Frontal cortex (tissue), 3 donors: ENCODE measurements at regions not wholly inside any gene's neighbourhood (a gene's known extent, or its start where the extent isn't known, plus 50 kb on each side); places are given as distances from the start of the nearest gene placed in this dataset.

Experiments used
- DNase-seq, 2 donors: peaks; one replicate each; pipeline ENCODE4 v3.0.0; 2012; ENCODE audit warnings: low spot score in 2 of 2
- FAIRE-seq: peaks from 2 replicates; lab custom pipeline; 2012; peaks lifted over from hg19 to GRCh38; lab: Jason Lieb, UNC
- donor health status: control.
- donor health status: control.
- donor health status: control.

GRCh38 chr12:58247633-58248032 is 306.3 kb downstream of the ATP23 start:
- no peak for FAIRE-seq
- DNase-seq: no peak

- DNase-seq (no peak), FAIRE-seq (no peak)
These were observed 307.2 kb downstream of the ATP23 start for GRCh38 chr12:58248599-58248998.

GRCh38 chr12:58249610-58250009 is 308.2 kb downstream of the ATP23 start:
- FAIRE-seq: no peak
- no peak for DNase-seq

- FAIRE-seq: no peak
- no peak for DNase-seq
These were observed 308.7 kb downstream of the ATP23 start for GRCh38 chr12:58250077-58250476.

GRCh38 chr12:58252914-58253313 is 311.5 kb downstream of the ATP23 start:
- no peak for FAIRE-seq

GRCh38 chr12:58253663-58254062 is 312.3 kb downstream of the ATP23 start:
- FAIRE-seq (no peak), DNase-seq (no peak)

More at GRCh38 chr12:58252914-58253313, 311.5 kb downstream of the ATP23 start:
- DNase-seq: no peak

GRCh38 chr12:58254463-58255100 is 313.2 kb downstream of the ATP23 start:
- no peak for DNase-seq
- no peak for FAIRE-seq

GRCh38 chr12:58262796-58263195 is 321.4 kb downstream of the ATP23 start:
- DNase-seq: no peak
- FAIRE-seq: no peak

- no peak for FAIRE-seq
- no peak for DNase-seq
These were observed 322.4 kb downstream of the ATP23 start for GRCh38 chr12:58263816-58264215.

- no peak for FAIRE-seq
These were observed 326.7 kb downstream of the ATP23 start for GRCh38 chr12:58268069-58268468.

GRCh38 chr12:58269476-58269875 is 328.1 kb downstream of the ATP23 start:
- FAIRE-seq: no peak
- no peak for DNase-seq

More at GRCh38 chr12:58268069-58268468, 326.7 kb downstream of the ATP23 start:
- no peak for DNase-seq

GRCh38 chr12:58270966-58271705 is 329.8 kb downstream of the ATP23 start:
- FAIRE-seq (no peak), DNase-seq (no peak)

GRCh38 chr12:58272461-58272860 is 331.1 kb downstream of the ATP23 start:
- no peak for FAIRE-seq
- DNase-seq: no peak

- FAIRE-seq (no peak), DNase-seq (no peak)
These were observed 335.9 kb downstream of the ATP23 start for GRCh38 chr12:58277231-58277630.

- FAIRE-seq (no peak), DNase-seq (no peak)
These were observed 342.2 kb downstream of the ATP23 start for GRCh38 chr12:58283553-58283952.

GRCh38 chr12:58285551-58285950 is 344.2 kb downstream of the ATP23 start:
- DNase-seq (no peak), FAIRE-seq (no peak)

GRCh38 chr12:58286353-58286752 is 345.0 kb downstream of the ATP23 start:
- no peak for DNase-seq
- FAIRE-seq: no peak

- DNase-seq (no peak), FAIRE-seq (no peak)
These were observed 346.8 kb downstream of the ATP23 start for GRCh38 chr12:58288190-58288589.

GRCh38 chr12:58291106-58291505 is 349.7 kb downstream of the ATP23 start:
- DNase-seq (no peak), FAIRE-seq (no peak)

GRCh38 chr12:58293308-58293982 is 352.1 kb downstream of the ATP23 start:
- FAIRE-seq (no peak), DNase-seq (no peak)

- DNase-seq (no peak), FAIRE-seq (no peak)
These were observed 353.9 kb downstream of the ATP23 start for GRCh38 chr12:58295268-58295667.
